Stimulated activated CD4-positive, alpha-beta T cell treated with anti-CD3 and anti-CD28 coated beads, Interleukin-15, amount 100 ng/mL, for 24 hours (primary cell): ENCODE measurements at regions not wholly inside any gene's neighbourhood (a gene's known extent, or its start where the extent isn't known, plus 50 kb on each side); places are given as distances from the start of the nearest gene placed in this dataset.
"Not testable (repeated sequence)": the region's sequence is repeated elsewhere in the genome, so short reads cannot be mapped to it uniquely, and the experiment has no call there.

Experiments
- DNase-seq: peaks from one replicate; pipeline ENCODE4 v3.0.0-alpha.2; 2020

DNA sequence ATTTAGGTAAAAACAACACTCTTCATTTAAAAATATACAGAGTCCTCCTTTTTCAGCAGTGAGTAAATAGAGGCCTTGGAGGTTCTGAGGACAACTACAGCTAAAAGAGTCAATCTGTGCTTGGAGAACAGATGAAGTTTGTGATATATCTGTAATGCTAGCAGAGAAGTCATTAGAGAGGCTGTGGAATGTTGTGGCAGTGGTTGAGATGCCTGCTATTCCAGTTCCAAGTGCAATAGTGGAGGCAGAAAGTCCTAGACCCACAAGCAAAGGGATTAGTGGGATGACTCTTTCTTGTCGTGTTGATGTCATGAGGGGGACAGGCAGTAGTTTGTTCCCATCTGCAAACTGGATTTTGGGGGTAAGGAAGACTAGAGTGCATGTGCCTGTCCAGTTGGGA is 62.1 kb upstream of the EZR start:
- DNase-seq: not testable (repeated sequence)

DNA sequence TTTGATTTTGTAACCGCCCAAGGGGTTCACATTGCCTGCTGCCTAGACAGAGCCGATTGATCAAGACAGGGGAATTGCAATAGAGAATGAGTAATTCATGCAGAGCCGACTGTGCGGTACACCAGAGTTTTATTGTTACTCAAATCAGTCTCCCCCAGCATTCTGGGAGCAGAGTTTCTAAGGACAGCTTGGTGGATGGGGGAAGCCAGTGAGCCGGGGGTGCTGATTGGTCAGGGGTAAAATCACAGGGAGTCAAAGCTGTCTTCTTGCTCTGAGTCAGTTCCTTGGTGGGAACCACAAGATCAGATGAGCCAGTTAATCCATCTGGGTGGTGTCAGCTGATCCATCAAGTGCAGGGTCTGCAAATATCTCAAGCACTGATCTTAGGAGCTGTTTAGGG is 60.0 kb upstream of the EZR start:
- DNase-seq: peak; percentile 71

DNA sequence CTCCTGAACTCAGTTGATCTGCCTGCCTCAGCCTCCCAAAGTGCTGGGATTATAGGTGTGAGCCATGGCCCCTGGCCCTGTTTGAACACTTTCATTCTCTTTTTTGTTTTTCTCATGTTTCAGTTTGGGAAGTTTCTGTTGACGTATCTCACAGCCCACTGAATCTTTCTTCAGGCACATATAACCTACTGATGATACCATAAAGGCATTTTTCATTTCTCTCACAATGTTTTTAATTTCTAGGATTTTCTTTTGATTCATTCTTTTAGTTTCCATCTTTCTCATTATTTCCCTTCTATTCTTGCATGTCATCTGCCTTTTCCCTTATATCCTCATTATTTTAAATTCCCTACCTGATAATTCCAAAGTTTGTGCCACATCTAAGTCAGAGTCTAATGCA is 58.5 kb upstream of the EZR start:
- DNase-seq: no peak

DNA sequence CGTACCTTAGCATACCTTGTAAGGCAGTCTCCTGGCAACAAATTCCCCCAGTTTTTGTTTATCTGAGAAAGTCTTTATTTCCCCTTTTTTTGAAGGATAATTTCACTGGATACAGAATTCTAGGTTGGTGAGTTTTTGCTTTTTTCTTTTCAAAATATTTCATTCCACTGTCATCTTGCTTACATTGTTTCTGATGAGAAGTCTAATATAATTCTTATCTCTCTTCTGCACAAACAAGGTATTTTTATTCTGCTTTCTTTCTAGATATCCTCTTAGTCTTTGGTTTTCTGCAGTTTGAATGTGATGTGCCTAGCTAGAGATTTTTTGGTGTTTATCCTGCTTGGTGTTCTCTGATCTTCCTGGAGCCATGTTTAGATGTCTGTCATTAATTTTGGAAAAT is 57.7 kb upstream of the EZR start:
- no peak for DNase-seq

DNA sequence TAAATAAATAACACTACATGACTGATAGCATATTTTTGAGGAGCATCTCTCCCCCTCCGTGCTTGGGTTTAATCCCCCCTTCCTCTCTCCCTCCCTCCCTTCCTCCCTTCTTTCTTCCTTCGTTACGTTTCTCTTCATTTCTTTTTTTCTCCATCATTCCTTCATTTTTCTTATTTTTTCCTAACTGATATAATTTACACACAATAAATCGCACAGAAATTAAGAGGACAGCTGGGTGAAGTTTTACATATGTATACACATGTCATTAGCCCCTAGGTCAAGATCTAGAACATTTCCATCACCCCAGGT is 51.4 kb upstream of the EZR start:
- DNase-seq: no peak

DNA sequence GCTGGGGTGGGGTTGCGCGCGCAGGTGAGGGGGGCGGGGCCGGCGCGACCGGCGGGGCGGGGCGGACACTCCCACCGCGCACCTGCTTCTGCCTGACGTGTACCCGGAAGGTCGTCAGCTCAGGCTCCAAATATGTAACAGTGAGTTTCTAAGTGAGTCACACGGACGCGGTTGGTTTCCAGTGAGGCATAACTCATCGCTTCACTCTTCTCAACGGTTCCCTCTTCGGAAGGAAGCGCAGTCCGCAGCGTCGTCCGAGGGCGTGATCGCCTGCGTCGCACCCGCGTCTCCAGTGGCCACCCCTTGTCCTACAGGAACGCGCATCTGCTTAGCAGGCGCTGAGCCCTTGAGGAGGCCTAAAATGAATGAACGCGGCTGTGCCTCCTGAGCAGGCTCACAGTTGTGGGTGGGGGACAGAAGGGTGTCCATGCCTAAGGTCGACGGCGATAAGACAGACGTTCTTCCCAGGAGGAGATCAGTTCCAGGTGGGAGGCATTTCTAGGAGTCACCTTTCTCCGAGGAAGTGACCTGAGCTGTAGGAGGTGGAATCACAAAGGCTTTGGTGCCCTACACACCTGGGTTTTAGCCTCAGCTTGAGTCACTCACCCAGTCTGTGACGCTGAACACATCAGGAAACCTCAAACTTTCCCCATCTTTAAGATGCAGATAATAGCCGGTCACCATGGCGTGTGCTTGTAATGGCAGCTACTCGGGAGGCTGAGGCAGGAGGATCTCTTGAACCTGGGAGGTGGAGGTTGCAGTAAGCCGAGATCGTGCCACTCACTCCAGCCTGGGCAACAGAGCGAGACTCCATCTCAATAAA is 50.9 kb upstream of the EZR start:
- DNase-seq: peak; percentile 96

DNA sequence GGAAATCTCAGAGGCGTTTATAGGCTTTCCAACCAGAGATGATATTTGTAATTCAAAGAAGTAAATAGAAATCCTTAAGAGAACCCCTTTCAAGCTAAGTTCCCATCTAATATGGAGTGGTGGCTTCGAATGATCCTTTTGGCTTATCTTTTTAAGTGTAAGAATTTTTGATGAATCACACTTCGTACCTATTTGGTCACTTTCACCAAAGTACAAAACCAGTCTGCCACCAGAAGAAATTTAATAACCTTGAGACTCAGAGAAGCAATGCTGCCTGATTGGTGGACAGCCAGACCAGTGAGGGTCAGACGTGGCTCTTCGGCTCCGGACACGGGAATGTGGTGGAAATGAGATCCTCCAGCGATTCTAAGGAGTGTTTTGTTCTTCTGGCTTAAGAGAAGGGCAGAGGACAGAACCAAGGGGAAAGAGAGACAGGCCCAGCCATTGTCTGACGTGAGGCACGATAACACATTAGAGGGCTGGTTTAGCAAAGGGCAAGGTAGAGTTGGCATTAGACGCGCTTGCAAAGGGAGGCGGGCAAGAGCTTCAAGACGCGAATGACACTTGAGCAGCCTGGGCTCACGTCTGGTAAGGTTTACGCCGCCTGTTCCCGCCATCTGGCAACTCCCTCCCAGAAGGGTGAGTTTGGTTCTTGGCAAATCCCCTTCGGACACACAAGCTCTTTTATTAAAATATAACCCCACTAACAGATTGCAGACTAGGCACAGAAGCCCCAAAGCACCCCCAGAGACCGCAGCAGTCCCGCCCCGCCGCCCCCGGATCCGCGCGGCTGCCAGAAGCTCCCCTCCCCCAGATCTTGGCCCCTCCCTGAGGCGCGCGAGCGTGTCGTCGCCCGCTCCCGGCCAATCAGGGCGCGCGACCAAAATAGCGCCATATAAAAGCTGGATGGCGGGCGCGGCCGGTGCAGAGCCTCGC is 50.0 kb upstream of the EZR start:
- no peak for DNase-seq
